Fibroblast of mammary gland (primary cell): ENCODE measurements at regions not wholly inside any gene's neighbourhood (a gene's known extent, or its start where the extent isn't known, plus 50 kb on each side); places are given as distances from the start of the nearest gene placed in this dataset.

Source experiments
- DNase-seq: peaks from one replicate; pipeline ENCODE4 v3.0.0-alpha.2; 2010; ENCODE audit warnings: low read depth
- H3K4me3 ChIP-seq: 2 replicates; pipeline ENCODE4 v1.5.1; 2011; ENCODE audit warnings: low read depth, mild to moderate bottlenecking, low read length, moderate library complexity; ENCODE audit not compliant: control insufficient read depth
- TF ChIP-seq, protein P1 (sequence below): conservative IDR thresholded peaks from 2 replicates; pipeline ENCODE4 v1.5.1; 2011; ENCODE audit warnings: low read depth, low read length, inconsistent platforms; ENCODE audit not compliant: control insufficient read depth, insufficient read depth

DNA sequence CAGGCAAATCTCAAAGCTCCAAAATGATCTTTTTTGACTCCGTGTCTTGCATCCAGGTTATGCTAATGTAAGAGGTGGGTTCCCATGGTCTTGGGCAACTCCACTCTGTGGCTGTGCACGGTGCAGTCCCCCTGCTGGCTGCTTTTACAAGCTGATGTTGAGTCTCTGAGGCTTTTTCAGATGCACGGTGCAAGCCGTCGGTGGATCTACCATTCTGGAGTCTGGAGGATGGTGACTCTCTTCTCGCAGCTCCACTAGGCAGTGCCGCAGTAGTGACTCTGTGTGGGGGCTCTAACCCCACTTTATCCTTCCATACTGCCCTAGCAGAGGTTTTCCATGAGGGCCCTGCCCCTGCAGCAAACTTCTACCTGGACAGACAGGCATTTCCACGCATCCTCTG lies 266.8 kb upstream of the GPC6 start:
- H3K4me3 ChIP-seq = no peak overlapping the region
- TF ChIP-seq, protein P1, sequence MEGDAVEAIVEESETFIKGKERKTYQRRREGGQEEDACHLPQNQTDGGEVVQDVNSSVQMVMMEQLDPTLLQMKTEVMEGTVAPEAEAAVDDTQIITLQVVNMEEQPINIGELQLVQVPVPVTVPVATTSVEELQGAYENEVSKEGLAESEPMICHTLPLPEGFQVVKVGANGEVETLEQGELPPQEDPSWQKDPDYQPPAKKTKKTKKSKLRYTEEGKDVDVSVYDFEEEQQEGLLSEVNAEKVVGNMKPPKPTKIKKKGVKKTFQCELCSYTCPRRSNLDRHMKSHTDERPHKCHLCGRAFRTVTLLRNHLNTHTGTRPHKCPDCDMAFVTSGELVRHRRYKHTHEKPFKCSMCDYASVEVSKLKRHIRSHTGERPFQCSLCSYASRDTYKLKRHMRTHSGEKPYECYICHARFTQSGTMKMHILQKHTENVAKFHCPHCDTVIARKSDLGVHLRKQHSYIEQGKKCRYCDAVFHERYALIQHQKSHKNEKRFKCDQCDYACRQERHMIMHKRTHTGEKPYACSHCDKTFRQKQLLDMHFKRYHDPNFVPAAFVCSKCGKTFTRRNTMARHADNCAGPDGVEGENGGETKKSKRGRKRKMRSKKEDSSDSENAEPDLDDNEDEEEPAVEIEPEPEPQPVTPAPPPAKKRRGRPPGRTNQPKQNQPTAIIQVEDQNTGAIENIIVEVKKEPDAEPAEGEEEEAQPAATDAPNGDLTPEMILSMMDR = no peak
- no peak for DNase-seq

GRCh38 chr13:92963029-92963428 lies 263.6 kb upstream of the GPC6 start:
- DNase-seq = peak; percentile 34
- TF ChIP-seq, protein P1 = no peak
- H3K4me3 ChIP-seq = no peak overlapping the region

DNA sequence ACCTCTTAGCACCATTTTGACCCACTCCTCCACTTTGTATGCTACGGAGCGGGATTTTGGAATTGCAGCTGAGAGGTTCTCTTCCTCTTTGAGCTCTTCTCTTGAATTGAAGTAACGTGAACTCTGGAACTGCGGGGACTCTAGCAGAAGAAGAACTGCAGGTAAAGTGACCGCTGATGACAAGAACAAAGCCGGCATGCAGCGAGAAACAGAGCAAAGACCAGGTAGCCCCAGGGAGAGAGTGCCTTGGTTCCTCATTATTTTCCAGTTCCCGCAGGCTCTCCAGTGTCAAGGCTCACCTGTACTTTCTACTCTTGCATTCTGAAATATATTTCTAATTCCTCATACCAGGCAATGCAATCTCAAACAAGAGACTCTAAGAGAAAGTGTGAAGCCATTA lies 260.3 kb upstream of the GPC6 start:
- DNase-seq = no peak
- TF ChIP-seq, protein P1 = no peak
- H3K4me3 ChIP-seq = no peak overlapping the region

GRCh38 chr13:92966900-92967299 lies 259.7 kb upstream of the GPC6 start:
- TF ChIP-seq, protein P1 = no peak

DNA sequence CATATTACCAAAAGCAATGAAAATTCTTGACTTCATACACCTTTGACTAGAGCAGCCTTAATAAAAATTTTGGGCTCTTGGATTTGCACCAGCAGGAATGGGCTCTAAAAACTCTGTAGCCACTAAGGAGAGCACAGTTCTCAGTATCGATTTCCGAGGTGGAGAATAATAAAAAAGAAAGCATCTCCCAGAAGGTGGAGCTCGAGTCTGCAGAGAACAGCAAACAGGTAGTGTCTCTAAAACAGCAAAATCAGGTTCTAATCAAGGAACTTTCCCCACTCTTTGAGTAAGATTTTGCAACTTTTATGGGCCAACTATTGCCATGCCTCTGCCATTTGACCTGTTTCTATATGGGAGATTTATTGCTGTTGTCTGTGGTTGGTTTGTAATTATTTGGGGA lies 258.7 kb upstream of the GPC6 start:
- peak; percentile 37 for DNase-seq
- no peak overlapping the region for H3K4me3 ChIP-seq
- TF ChIP-seq, protein P1 = peak; percentile 35

More at GRCh38 chr13:92966900-92967299, 259.7 kb upstream of the GPC6 start:
- DNase-seq = no peak
- no peak overlapping the region for H3K4me3 ChIP-seq

GRCh38 chr13:92972751-92973150 lies 253.9 kb upstream of the GPC6 start:
- no peak overlapping the region for H3K4me3 ChIP-seq
- no peak for DNase-seq
- TF ChIP-seq, protein P1 = no peak

GRCh38 chr13:92974905-92975429 lies 251.6 kb upstream of the GPC6 start:
- TF ChIP-seq, protein P1 = no peak
- H3K4me3 ChIP-seq = no peak overlapping the region
- no peak for DNase-seq
